Osteoblast (primary cell): ENCODE measurements at regions not wholly inside any gene's neighbourhood (a gene's known extent, or its start where the extent isn't known, plus 50 kb on each side); places are given as distances from the start of the nearest gene placed in this dataset.
A peak's percentile ranks its signal among the peaks of the same experiment; 100 is the strongest.

Experiments used
- DNase-seq: peaks from one replicate; pipeline ENCODE4 v3.0.0; 2011; ENCODE audit warnings: low spot score, mixed read lengths; ENCODE audit not compliant: insufficient read length; ENCODE audit errors: missing footprints
- H2AFZ ChIP-seq: 2 replicates; pipeline ENCODE4 v1.6.0; 2011; ENCODE audit warnings: mild to moderate bottlenecking, low read length
- H3K27ac ChIP-seq: 2 replicates; pipeline ENCODE4 v1.5.1; 2011; ENCODE audit warnings: mild to moderate bottlenecking, low read depth, low read length, moderate library complexity
- H3K27me3 ChIP-seq: 2 replicates; pipeline ENCODE4 v1.6.0; 2012; ENCODE audit warnings: mild to moderate bottlenecking, control low read depth, inconsistent platforms, low read length, moderate library complexity; ENCODE audit not compliant: insufficient read depth
- H3K36me3 ChIP-seq: 2 replicates; pipeline ENCODE4 v1.5.1; 2011; ENCODE audit warnings: mild to moderate bottlenecking, low read length, control low read depth, moderate library complexity; ENCODE audit not compliant: insufficient read depth
- H3K4me1 ChIP-seq: 2 replicates; pipeline ENCODE4 v1.5.1; 2011; ENCODE audit warnings: mild to moderate bottlenecking, low read length, control low read depth, moderate library complexity; ENCODE audit not compliant: insufficient read depth
- H3K4me2 ChIP-seq: 2 replicates; pipeline ENCODE4 v1.6.0; 2011; ENCODE audit warnings: mild to moderate bottlenecking, low read length; ENCODE audit not compliant: insufficient read depth
- H3K4me3 ChIP-seq: fragments of 200-600 bp; sonication (generic); 3 replicates; pipeline ENCODE4 v1.5.1; 2012; ENCODE audit warnings: mild to moderate bottlenecking, low read length, inconsistent platforms; ENCODE audit not compliant: insufficient read depth
- H3K79me2 ChIP-seq: 2 replicates; pipeline ENCODE4 v1.6.0; 2012; ENCODE audit warnings: mild to moderate bottlenecking, low read length, control low read depth, inconsistent platforms; ENCODE audit not compliant: insufficient read depth
- H3K9me3 ChIP-seq: 2 replicates; pipeline ENCODE4 v1.5.1; 2011; ENCODE audit warnings: low read depth, low read length, control low read depth
- H4K20me1 ChIP-seq: 2 replicates; pipeline ENCODE4 v1.6.0; 2012; ENCODE audit warnings: mild to moderate bottlenecking, low read length, control low read depth; ENCODE audit not compliant: insufficient read depth
- TF ChIP-seq, protein P1 (sequence below): IDR thresholded peaks from 2 replicates; pipeline ENCODE4 v1.5.1; 2011; ENCODE audit warnings: mild to moderate bottlenecking, low read depth, low read length, moderate library complexity; ENCODE audit errors: extremely low read depth

DNA sequence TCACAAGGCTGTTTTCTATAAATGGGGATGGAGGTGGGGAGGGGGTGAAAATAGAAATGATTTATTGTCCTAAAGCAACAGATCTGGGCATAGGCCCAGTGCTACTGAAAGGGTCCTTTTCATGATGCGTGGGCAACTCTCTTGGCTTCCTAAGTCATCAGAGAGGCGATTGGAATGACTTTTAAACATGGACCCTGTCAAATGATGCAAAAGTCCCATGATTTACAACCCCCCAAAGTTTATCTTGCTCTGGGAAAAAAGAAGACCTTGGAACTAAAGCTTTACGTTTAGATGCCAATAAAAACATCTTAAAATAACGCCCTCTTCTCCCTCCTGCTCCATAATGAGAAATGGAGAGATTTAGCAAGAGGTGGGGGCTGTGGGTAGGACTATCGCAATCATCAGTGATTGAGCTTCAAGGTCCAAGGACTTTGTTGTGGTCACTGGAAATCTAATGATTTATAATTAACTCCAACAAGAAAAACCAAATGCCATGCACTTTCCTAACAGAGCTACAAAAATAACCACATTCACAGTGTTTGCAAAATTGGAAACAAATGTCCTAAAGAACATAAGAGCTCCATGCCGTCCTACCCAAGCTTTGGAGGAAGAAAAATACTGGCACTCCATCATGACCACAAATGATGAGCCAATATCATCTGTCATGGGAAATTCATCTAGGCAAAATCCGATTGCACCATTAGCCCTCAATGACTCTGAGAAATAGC lies 167.5 kb upstream of the CLINT1 start:
- H3K27me3 ChIP-seq: no peaks in the 10 kb centered on the region
- H3K4me1 ChIP-seq: peaks cover 21% of the 10 kb centered on the region
- TF ChIP-seq, protein P1, sequence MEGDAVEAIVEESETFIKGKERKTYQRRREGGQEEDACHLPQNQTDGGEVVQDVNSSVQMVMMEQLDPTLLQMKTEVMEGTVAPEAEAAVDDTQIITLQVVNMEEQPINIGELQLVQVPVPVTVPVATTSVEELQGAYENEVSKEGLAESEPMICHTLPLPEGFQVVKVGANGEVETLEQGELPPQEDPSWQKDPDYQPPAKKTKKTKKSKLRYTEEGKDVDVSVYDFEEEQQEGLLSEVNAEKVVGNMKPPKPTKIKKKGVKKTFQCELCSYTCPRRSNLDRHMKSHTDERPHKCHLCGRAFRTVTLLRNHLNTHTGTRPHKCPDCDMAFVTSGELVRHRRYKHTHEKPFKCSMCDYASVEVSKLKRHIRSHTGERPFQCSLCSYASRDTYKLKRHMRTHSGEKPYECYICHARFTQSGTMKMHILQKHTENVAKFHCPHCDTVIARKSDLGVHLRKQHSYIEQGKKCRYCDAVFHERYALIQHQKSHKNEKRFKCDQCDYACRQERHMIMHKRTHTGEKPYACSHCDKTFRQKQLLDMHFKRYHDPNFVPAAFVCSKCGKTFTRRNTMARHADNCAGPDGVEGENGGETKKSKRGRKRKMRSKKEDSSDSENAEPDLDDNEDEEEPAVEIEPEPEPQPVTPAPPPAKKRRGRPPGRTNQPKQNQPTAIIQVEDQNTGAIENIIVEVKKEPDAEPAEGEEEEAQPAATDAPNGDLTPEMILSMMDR: no peak
- peak overlapping the region; percentile 47 for H3K27ac ChIP-seq
- H3K4me3 ChIP-seq: no peak overlapping the region
- H3K9me3 ChIP-seq: no peaks in the 10 kb centered on the region
- H3K79me2 ChIP-seq: no peaks in the 10 kb centered on the region
- no peak overlapping the region for H2AFZ ChIP-seq
- no peak overlapping the region for H3K4me2 ChIP-seq
- no peaks in the 10 kb centered on the region for H3K36me3 ChIP-seq
- no peaks in the 10 kb centered on the region for H4K20me1 ChIP-seq
- no peak for DNase-seq

DNA sequence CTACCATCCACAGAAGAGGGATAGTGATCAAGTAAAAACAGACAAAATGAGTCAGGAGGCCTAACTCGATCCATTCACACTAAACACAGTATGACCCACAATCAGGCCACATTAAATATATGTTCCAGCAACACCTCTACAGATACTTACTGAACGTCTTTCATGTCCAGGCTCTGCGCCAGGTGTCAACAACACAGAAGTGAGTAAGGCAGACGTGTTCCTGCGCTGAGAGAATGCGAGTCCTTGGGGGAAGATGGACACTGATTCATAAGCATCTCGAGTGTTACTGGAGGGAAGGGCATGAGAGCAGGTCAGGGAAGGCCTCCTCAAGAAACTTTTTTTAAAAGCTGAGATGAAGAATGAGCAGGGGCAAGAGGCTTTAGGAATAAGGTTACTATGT lies 164.3 kb upstream of the CLINT1 start:
- DNase-seq: no peak
- TF ChIP-seq, protein P1: no peak
- Histone ChIP-seq H3K79me2 (no peaks in the 10 kb centered on the region), H4K20me1 (no peaks in the 10 kb centered on the region), H3K4me3 (no peak overlapping the region), H3K27me3 (no peaks in the 10 kb centered on the region), H3K36me3 (no peaks in the 10 kb centered on the region), H3K4me2 (no peak overlapping the region), H3K4me1 (peaks cover 21% of the 10 kb centered on the region), H3K27ac (no peak overlapping the region), H3K9me3 (no peaks in the 10 kb centered on the region), H2AFZ (peak overlapping the region; percentile 22)

DNA sequence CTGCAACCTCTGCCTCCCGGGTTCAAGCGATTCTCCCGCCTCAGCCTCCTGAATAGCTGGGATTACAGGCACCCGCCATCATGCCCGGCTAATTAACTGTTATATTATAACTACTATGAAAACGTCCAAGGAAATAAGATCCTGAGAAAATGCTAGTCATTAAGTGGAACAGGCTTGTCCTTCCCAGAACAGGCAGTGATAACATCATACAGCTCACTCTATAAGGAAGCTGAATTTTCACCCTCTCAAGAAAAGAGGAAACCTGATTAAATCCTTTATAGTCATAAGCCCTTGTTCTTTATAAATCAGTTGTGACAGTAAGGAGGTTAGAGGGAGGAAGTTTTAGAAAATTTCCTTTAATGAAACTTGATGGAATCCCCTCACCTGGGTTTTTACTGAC lies 163.9 kb upstream of the CLINT1 start:
- Histone ChIP-seq H3K79me2 (no peaks in the 10 kb centered on the region), H3K4me3 (no peak overlapping the region), H3K9me3 (no peaks in the 10 kb centered on the region), H3K36me3 (no peaks in the 10 kb centered on the region), H3K27me3 (no peaks in the 10 kb centered on the region), H3K4me1 (peaks cover 19% of the 10 kb centered on the region), H2AFZ (no peak overlapping the region), H3K4me2 (no peak overlapping the region), H3K27ac (no peak overlapping the region), H4K20me1 (no peaks in the 10 kb centered on the region)
- DNase-seq: no peak
- TF ChIP-seq, protein P1: no peak

DNA sequence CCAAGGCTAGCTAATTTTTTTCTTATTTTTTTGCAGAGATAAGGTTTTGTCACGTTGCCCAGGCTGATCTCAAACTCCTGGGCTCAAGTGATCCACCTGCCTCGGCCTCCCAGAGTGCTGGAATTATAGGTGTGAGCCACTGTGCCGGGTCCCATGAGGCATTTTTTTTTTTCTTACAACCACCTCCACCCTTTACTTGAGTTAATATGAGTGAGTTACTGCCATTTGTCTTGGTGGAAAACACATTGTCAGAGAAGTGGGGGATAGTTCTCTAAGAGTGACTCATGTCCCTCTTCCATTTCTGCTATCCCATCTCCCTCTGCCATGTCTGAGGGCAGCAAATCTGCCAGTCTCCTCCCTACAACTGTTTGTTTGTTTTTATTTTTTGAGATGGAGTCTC lies 163.4 kb upstream of the CLINT1 start:
- Histone ChIP-seq H3K79me2 (no peaks in the 10 kb centered on the region), H3K36me3 (no peaks in the 10 kb centered on the region), H2AFZ (no peak overlapping the region), H3K27ac (no peak overlapping the region), H4K20me1 (no peaks in the 10 kb centered on the region), H3K27me3 (no peaks in the 10 kb centered on the region), H3K4me3 (no peak overlapping the region), H3K4me2 (no peak overlapping the region), H3K9me3 (no peaks in the 10 kb centered on the region), H3K4me1 (peaks cover 15% of the 10 kb centered on the region)
- TF ChIP-seq, protein P1: no peak
- DNase-seq: no peak
